Esophagus muscularis mucosa (tissue), 4 donors: ENCODE measurements at regions not wholly inside any gene's neighbourhood (a gene's known extent, or its start where the extent isn't known, plus 50 kb on each side); places are given as distances from the start of the nearest gene placed in this dataset.

Experiments used
- DNase-seq: peaks from one replicate; pipeline ENCODE4 v3.0.0-alpha.2; 2017; ENCODE audit errors: extremely low spot score
- H3K27ac ChIP-seq, 4 donors: fragments of 200-600 bp; sonication (generic); replicated peaks in 1 of 4; 1 replicate in 3 of 4; 2 replicates in 1 of 4; pipeline ENCODE4 v1.5.1; 2016 to 2019; ENCODE audit warnings: mild to moderate bottlenecking in 1 of 4
- H3K27me3 ChIP-seq, 4 donors: fragments of 200-600 bp; sonication (generic); one replicate each; pipeline versions ENCODE4 v1.5.1 to v1.6.0; 2016 to 2019
- H3K36me3 ChIP-seq, 4 donors: fragments of 200-600 bp; sonication (generic); one replicate each; pipeline ENCODE4 v1.5.1; 2016 to 2019
- H3K4me1 ChIP-seq, 4 donors: fragments of 200-600 bp; sonication (generic); one replicate each; pipeline ENCODE4 v1.5.1; 2016 to 2019
- H3K4me3 ChIP-seq, 4 donors: fragments of 200-600 bp; sonication (generic); 1 replicate in 2 of 4; 2 replicates in 2 of 4; pipeline ENCODE4 v1.5.1; 2016 to 2019; ENCODE audit warnings: mild to moderate bottlenecking in 4 of 4, moderate library complexity in 1 of 4
- H3K9me3 ChIP-seq, 4 donors: fragments of 200-600 bp; sonication (generic); 1 replicate in 3 of 4; 2 replicates in 1 of 4; pipeline ENCODE4 v1.5.1; 2016 to 2019
- EP300 ChIP-seq: sonication (generic); formaldehyde crosslinking; IDR thresholded peaks from one replicate; pipeline ENCODE4 v1.6.1; 2017; ENCODE audit warnings: antibody characterized with exemption
- POLR2A ChIP-seq: fragments of 450-650 bp; IDR thresholded peaks from one replicate; pipeline ENCODE4 v1.6.1; 2017; ENCODE audit warnings: antibody characterized with exemption, moderate library complexity, mild to moderate bottlenecking, low read depth
- POLR2AphosphoS5 ChIP-seq, 2 donors: sonication (generic); formaldehyde crosslinking; IDR thresholded peaks; one replicate each; pipeline ENCODE4 v1.6.1; 2017; ENCODE audit warnings: antibody characterized with exemption in 2 of 2
- WGBS: methylation state at CpG from one replicate; pipeline ENCODE4 v1.1.5; 2018; 5-methylcytosine and 5-hydroxymethylcytosine counted together
- intact Hi-C: fragments of 100-400 bp; cut with DNase I; formaldehyde crosslinking; loops from one replicate; pipeline ENCODE4 v1.15.1; 2023
- TF ChIP-seq, protein P1 (sequence below), 3 experiments: fragments of 200-600 bp in 2 of 3; fragments of 450-650 bp in 1 of 3; sonication (generic) in 2 of 3; IDR thresholded peaks; one replicate each; pipeline ENCODE4 v1.5.1; 2017 to 2019; ENCODE audit warnings: antibody characterized with exemption in 3 of 3, mild to moderate bottlenecking in 2 of 3, moderate library complexity in 1 of 3

DNA sequence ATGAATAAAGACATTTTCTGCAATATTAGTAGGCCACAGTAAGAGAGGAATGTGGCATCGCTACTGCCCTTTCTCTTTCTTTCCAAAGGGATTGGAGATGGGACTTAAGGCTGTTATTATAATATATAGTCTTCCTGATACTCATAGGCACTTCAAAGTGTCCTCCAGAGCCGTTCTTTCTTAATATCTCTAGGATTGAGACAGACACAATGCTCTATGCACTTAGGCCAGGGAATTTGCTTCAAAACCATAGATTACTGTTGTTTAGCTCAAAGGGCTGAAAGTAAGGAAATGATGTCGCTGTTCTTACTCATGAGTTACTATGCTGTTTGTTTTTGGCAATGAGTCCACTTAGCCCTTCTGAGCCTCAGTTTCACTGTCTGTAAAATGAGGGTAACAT, 590.5 kb downstream of the CDH11 start:
- TF ChIP-seq, protein P1, sequence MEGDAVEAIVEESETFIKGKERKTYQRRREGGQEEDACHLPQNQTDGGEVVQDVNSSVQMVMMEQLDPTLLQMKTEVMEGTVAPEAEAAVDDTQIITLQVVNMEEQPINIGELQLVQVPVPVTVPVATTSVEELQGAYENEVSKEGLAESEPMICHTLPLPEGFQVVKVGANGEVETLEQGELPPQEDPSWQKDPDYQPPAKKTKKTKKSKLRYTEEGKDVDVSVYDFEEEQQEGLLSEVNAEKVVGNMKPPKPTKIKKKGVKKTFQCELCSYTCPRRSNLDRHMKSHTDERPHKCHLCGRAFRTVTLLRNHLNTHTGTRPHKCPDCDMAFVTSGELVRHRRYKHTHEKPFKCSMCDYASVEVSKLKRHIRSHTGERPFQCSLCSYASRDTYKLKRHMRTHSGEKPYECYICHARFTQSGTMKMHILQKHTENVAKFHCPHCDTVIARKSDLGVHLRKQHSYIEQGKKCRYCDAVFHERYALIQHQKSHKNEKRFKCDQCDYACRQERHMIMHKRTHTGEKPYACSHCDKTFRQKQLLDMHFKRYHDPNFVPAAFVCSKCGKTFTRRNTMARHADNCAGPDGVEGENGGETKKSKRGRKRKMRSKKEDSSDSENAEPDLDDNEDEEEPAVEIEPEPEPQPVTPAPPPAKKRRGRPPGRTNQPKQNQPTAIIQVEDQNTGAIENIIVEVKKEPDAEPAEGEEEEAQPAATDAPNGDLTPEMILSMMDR (IDR thresholded peaks at IDR 0.05), result no peak
- TF ChIP-seq POLR2AphosphoS5 (IDR thresholded peaks at IDR 0.05) (no peak), EP300 (no peak), POLR2A (no peak)
- peak; percentile 57 for DNase-seq
- Histone ChIP-seq H3K36me3 (no peaks in the 10 kb centered on the region), H3K4me1 (peaks cover 0 to 5% (median 0%) of the 10 kb centered on the region in 4 donors), H3K4me3 (no peak overlapping the region), H3K27me3 (no peaks in the 10 kb centered on the region), H3K9me3 (no peaks in the 10 kb centered on the region), H3K27ac (no peak overlapping the region)
- intact Hi-C loops, result no loop called here
- 83% methylated on average over 3 of the region's 3 CpGs for WGBS

DNA sequence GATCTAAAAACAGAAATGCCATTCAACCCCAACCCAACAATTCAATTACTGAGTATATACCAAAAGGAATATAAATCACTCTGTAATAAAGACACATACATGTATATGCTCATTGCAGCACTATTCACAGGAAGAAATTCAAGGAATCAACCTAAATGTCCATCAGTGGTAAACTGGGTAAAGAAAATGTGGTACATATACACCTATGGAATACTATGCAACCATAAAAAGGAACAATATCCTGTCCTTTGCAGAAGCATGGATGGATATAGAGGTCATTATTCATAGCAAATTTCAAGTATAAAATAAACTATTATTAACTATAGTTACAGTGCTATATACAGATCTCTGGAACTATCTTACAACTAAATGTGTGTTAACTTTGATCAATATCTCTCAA, 599.3 kb downstream of the CDH11 start:
- H3K36me3 ChIP-seq, result no peaks in the 10 kb centered on the region
- no peak overlapping the region for H3K4me3 ChIP-seq
- no peaks in the 10 kb centered on the region for H3K4me1 ChIP-seq
- no peak overlapping the region for H3K27ac ChIP-seq
- TF ChIP-seq, protein P1 (IDR thresholded peaks at IDR 0.05), result no peak
- no peak for TF ChIP-seq EP300
- no peak for TF ChIP-seq POLR2A
- TF ChIP-seq POLR2AphosphoS5 (IDR thresholded peaks at IDR 0.05), result no peak
- no peaks in the 10 kb centered on the region for H3K27me3 ChIP-seq
- intact Hi-C loops, result no loop called here
- H3K9me3 ChIP-seq, result no peaks in the 10 kb centered on the region
- no peak for DNase-seq

DNA sequence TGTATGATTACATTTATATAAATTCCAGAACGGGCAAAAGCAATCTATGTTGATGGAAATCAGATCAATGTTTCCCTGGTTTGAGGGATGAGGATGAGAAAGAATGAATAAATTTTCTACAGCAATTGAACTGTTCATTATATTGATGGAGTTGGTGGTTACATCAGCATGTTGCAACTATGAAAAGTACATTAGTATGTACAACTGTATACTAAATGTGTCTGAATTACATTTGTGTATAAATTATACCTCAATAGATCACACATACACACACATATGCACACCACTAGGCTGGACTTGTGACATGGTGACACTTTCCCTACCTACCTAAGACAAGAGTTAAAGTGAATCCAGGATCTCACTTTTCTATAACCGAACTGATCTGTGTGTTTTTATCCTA, 608.0 kb downstream of the CDH11 start:
- DNase-seq, result no peak
- TF ChIP-seq, protein P1 (IDR thresholded peaks at IDR 0.05), result no peak
- no peak for TF ChIP-seq EP300
- TF ChIP-seq POLR2AphosphoS5 (IDR thresholded peaks at IDR 0.05), result no peak
- TF ChIP-seq POLR2A, result no peak
- Histone ChIP-seq H3K4me1 (no peaks in the 10 kb centered on the region), H3K27ac (no peak overlapping the region), H3K4me3 (no peak overlapping the region), H3K27me3 (no peaks in the 10 kb centered on the region), H3K9me3 (no peaks in the 10 kb centered on the region), H3K36me3 (no peaks in the 10 kb centered on the region)
- 86% methylated on average over 2 of the region's 2 CpGs for WGBS
- intact Hi-C loops, result no loop called here

DNA sequence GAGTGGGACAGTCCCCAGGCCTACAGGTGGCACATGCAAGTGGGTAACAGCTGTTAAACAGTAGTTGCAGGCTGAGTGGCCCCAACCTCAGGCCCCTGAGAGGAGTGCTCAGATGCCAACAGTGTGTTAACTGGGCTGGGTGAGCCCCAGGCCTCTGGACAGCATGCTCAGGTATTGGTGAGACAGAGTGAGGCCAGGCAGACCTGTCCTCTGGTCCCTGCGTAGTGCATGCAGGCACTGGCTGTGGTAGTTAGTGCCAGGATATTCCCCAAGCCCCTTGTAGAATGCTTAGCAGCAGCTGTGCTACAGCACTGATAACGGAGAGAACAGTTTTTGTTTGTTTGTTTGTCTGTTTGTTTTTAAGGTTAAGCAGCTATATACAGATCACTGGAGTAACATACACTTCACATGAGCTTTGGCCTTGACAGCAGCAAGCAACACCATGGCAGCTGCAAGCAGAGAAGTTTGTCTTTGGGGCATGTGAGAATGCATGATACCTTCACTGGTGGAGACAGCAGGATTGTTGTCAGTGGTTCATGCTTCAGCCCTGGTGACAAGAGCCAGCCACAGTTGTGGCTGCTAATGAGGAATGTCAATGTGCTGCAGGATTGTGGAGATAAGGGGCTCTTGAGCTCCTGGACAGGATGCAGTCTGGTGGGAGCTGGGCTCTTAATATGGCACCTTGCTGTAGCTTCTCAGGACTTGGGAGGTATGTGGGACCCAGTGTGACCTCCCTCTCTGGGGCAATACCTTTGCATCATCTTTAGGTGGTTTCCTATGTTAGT, 614.4 kb downstream of the CDH11 start:
- TF ChIP-seq, protein P1 (IDR thresholded peaks at IDR 0.05), result no peak
- TF ChIP-seq POLR2A (no peak), POLR2AphosphoS5 (IDR thresholded peaks at IDR 0.05) (no peak), EP300 (no peak)
- H3K4me3 ChIP-seq, result no peak overlapping the region
- DNase-seq, result no peak
- no peaks in the 10 kb centered on the region for H3K27me3 ChIP-seq
- H3K36me3 ChIP-seq, result no peaks in the 10 kb centered on the region
- no peaks in the 10 kb centered on the region for H3K4me1 ChIP-seq
- H3K27ac ChIP-seq, result no peak overlapping the region
- 75% methylated on average over 1 of the region's 2 CpGs for WGBS
- intact Hi-C loops, result no loop called here
- H3K9me3 ChIP-seq, result peaks cover 0 to 4% (median 0%) of the 10 kb centered on the region in 4 donors

DNA sequence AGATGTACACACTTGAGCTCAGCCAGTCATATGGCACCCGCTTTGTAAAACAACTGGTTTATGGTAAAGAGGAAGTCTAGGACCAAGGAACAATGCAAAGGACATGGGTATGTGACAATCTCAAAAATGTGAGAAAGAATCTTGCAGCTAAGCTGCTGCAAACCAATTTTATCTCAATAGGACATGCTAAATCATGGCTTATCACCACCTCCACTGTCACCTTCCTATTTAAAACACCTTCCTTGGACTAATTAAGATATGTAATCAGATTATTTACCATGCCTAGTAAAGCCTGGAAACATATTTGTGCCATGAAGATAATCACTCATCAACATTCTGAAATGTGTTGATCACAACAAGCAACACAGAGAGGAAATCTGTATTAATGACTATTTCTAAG, 622.7 kb downstream of the CDH11 start:
- Histone ChIP-seq H3K4me1 (no peaks in the 10 kb centered on the region), H3K9me3 (no peaks in the 10 kb centered on the region), H3K4me3 (no peak overlapping the region), H3K27ac (no peak overlapping the region), H3K36me3 (no peaks in the 10 kb centered on the region), H3K27me3 (no peaks in the 10 kb centered on the region)
- DNase-seq, result no peak
- TF ChIP-seq EP300 (no peak), POLR2A (no peak)
- TF ChIP-seq, protein P1 (IDR thresholded peaks at IDR 0.05), result no peak
- WGBS, result 91% methylated on average over 1 of the region's 1 CpG
- intact Hi-C loops, result no loop called here
